RWPE2 (cell line): ENCODE measurements at regions not wholly inside any gene's neighbourhood (a gene's known extent, or its start where the extent isn't known, plus 50 kb on each side); places are given as distances from the start of the nearest gene placed in this dataset.

Source experiments
- ATAC-seq: fragments of 200-7000 bp; cut with Tn5 transposase; 3 replicates; pipeline ENCODE4 v1.9.1; 2021; ENCODE audit warnings: low read depth
- DNase-seq: peaks from one replicate; pipeline ENCODE4 v3.0.0-alpha.2; 2020; ENCODE audit warnings: low spot score
- H3K27ac ChIP-seq: fragments of 450-650 bp; 2 replicates; pipeline ENCODE4 v1.5.1; 2017; ENCODE audit warnings: mild to moderate bottlenecking; ENCODE audit not compliant: poor library complexity, severe bottlenecking
- H3K27me3 ChIP-seq: fragments of 250-450 bp; sonication (Bioruptor Pico); 2 replicates; pipeline ENCODE4 v1.5.1; 2021; ENCODE audit warnings: mild to moderate bottlenecking, moderate library complexity; ENCODE audit not compliant: insufficient read depth, poor library complexity, severe bottlenecking
- H3K36me3 ChIP-seq: fragments of 250-450 bp; sonication (Bioruptor Pico); 2 replicates; pipeline ENCODE4 v1.5.1; 2020; ENCODE audit warnings: low read depth, mild to moderate bottlenecking, moderate library complexity
- H3K4me1 ChIP-seq: fragments of 250-450 bp; sonication (Bioruptor Pico); 2 replicates; pipeline ENCODE4 v1.5.1; 2021; ENCODE audit warnings: mild to moderate bottlenecking, moderate library complexity; ENCODE audit not compliant: insufficient read depth, poor library complexity, severe bottlenecking
- H3K4me3 ChIP-seq: fragments of 250-450 bp; sonication (Bioruptor Pico); 2 replicates; pipeline ENCODE4 v1.5.1; 2021; ENCODE audit warnings: mild to moderate bottlenecking, moderate library complexity; ENCODE audit not compliant: severe bottlenecking
- H3K9me3 ChIP-seq: fragments of 250-450 bp; sonication (Bioruptor Pico); 2 replicates; pipeline ENCODE4 v1.5.1; 2021; ENCODE audit warnings: mild to moderate bottlenecking, moderate library complexity; ENCODE audit not compliant: severe bottlenecking
- CTCF ChIP-seq: fragments of 450-650 bp; IDR thresholded peaks from one replicate; pipeline ENCODE4 v1.5.1; 2017; ENCODE audit warnings: mild to moderate bottlenecking, moderate library complexity; ENCODE audit not compliant: poor library complexity, severe bottlenecking

GRCh38 chr17:13973960-13974651, 95.2 kb upstream of the COX10 start:
- Histone ChIP-seq H3K4me1 (no peaks in the 10 kb centered on the region), H3K27me3 (no peaks in the 10 kb centered on the region), H3K36me3 (no peaks in the 10 kb centered on the region), H3K9me3 (no peaks in the 10 kb centered on the region), H3K27ac (no peak overlapping the region), H3K4me3 (no peak overlapping the region)
- no peak for TF ChIP-seq CTCF
- ATAC-seq, result no peak
- no peak for DNase-seq

GRCh38 chr17:13977837-13978236, 91.5 kb upstream of the COX10 start:
- no peak overlapping the region for H3K4me3 ChIP-seq
- DNase-seq (no peak), ATAC-seq (no peak)
- no peaks in the 10 kb centered on the region for H3K9me3 ChIP-seq
- H3K27me3 ChIP-seq, result no peaks in the 10 kb centered on the region
- no peak for TF ChIP-seq CTCF
- no peaks in the 10 kb centered on the region for H3K4me1 ChIP-seq
- H3K27ac ChIP-seq, result no peak overlapping the region
- no peaks in the 10 kb centered on the region for H3K36me3 ChIP-seq

- Histone ChIP-seq H3K27ac (no peak overlapping the region), H3K9me3 (no peaks in the 10 kb centered on the region)
Measured at GRCh38 chr17:13978478-13978877, 90.8 kb upstream of the COX10 start.

GRCh38 chr17:13981881-13982280, 87.4 kb upstream of the COX10 start:
- H3K36me3 ChIP-seq, result no peaks in the 10 kb centered on the region
- H3K27me3 ChIP-seq, result no peaks in the 10 kb centered on the region
- no peaks in the 10 kb centered on the region for H3K9me3 ChIP-seq
- ATAC-seq, result no peak
- H3K4me3 ChIP-seq, result no peak overlapping the region
- DNase-seq, result no peak
- no peak overlapping the region for H3K27ac ChIP-seq
- no peak for TF ChIP-seq CTCF
- no peaks in the 10 kb centered on the region for H3K4me1 ChIP-seq

More at GRCh38 chr17:13978478-13978877, 90.8 kb upstream of the COX10 start:
- Histone ChIP-seq H3K4me1 (no peaks in the 10 kb centered on the region), H3K4me3 (no peak overlapping the region), H3K27me3 (no peaks in the 10 kb centered on the region), H3K36me3 (no peaks in the 10 kb centered on the region)
- no peak for TF ChIP-seq CTCF
- ATAC-seq (no peak), DNase-seq (no peak)

GRCh38 chr17:13984956-13985355, 84.3 kb upstream of the COX10 start:
- Histone ChIP-seq H3K27ac (no peak overlapping the region), H3K27me3 (no peaks in the 10 kb centered on the region), H3K36me3 (no peaks in the 10 kb centered on the region), H3K9me3 (no peaks in the 10 kb centered on the region), H3K4me1 (no peaks in the 10 kb centered on the region), H3K4me3 (no peak overlapping the region)
- DNase-seq, result no peak
- ATAC-seq, result no peak
- no peak for TF ChIP-seq CTCF
